CD14-positive monocyte (primary cell): ENCODE measurements at regions not wholly inside any gene's neighbourhood (a gene's known extent, or its start where the extent isn't known, plus 50 kb on each side); places are given as distances from the start of the nearest gene placed in this dataset.

ENCODE experiments used
- DNase-seq, 3 donors: peaks; one replicate each; pipeline ENCODE4 v3.0.0-alpha.2; 2011 to 2022
- H2AFZ ChIP-seq: 2 replicates; pipeline ENCODE4 v1.6.0; 2012; ENCODE audit warnings: mild to moderate bottlenecking, low read depth, low read length, inconsistent platforms; ENCODE audit not compliant: insufficient read depth, poor library complexity, severe bottlenecking
- H3K27ac ChIP-seq, 2 donors: 1 replicate in 1 of 2; 2 replicates in 1 of 2; pipeline ENCODE4 v1.5.1; 2012 to 2013; ENCODE audit warnings: low read length in 2 of 2, control low read depth in 1 of 2, inconsistent platforms in 1 of 2, low read depth in 1 of 2, mild to moderate bottlenecking in 1 of 2
- H3K27me3 ChIP-seq, 2 donors: one replicate each; pipeline versions ENCODE4 v1.6.0 to v1.6.1; 2011 to 2013; ENCODE audit warnings: low read length in 2 of 2; ENCODE audit not compliant: control insufficient read depth in 2 of 2, insufficient read depth in 2 of 2
- H3K36me3 ChIP-seq, 2 donors: replicated peaks in 1 of 2; 1 replicate in 1 of 2; 2 replicates in 1 of 2; pipeline versions ENCODE4 v1.5.1 to v1.6.1; 2012 to 2013; ENCODE audit warnings: low read length in 2 of 2, control low read depth in 1 of 2, inconsistent platforms in 1 of 2, mild to moderate bottlenecking in 1 of 2; ENCODE audit not compliant: insufficient read depth in 2 of 2, control insufficient read depth in 1 of 2
- H3K4me1 ChIP-seq, 2 donors: 1 replicate in 1 of 2; 2 replicates in 1 of 2; pipeline versions ENCODE4 v1.5.1 to v1.6.1; 2012 to 2013; ENCODE audit warnings: low read length in 2 of 2, control low read depth in 1 of 2, inconsistent platforms in 1 of 2, mild to moderate bottlenecking in 1 of 2, moderate library complexity in 1 of 2; ENCODE audit not compliant: insufficient read depth in 2 of 2, control insufficient read depth in 1 of 2
- H3K4me2 ChIP-seq: replicated peaks from 2 replicates; pipeline ENCODE3; 2012; ENCODE audit warnings: low read length, moderate library complexity, mild to moderate bottlenecking; ENCODE audit not compliant: poor library complexity, severe bottlenecking; ENCODE audit errors: extremely low read depth
- H3K4me3 ChIP-seq, 3 experiments: fragments of 200-600 bp in 1 of 3; sonication (generic) in 1 of 3; replicated peaks in 1 of 3; 1 replicate in 2 of 3; 2 replicates in 1 of 3; pipeline ENCODE4 v1.5.1; 2011 to 2013; ENCODE audit warnings: low read length in 3 of 3, mild to moderate bottlenecking in 3 of 3, control low read depth in 2 of 3, low read depth in 2 of 3, inconsistent platforms in 1 of 3, moderate library complexity in 1 of 3
- H3K79me2 ChIP-seq: 2 replicates; pipeline ENCODE4 v1.6.0; 2012; ENCODE audit warnings: mild to moderate bottlenecking, control low read depth, inconsistent platforms, low read length, moderate library complexity; ENCODE audit not compliant: insufficient read depth
- H3K9ac ChIP-seq: 2 replicates; pipeline ENCODE4 v1.6.0; 2017; ENCODE audit warnings: low read length, mild to moderate bottlenecking; ENCODE audit not compliant: insufficient read depth, poor library complexity, severe bottlenecking
- H3K9me3 ChIP-seq, 2 donors: replicated peaks in 1 of 2; 1 replicate in 1 of 2; 2 replicates in 1 of 2; pipeline versions ENCODE4 v1.5.1 to v1.6.1; 2012 to 2013; ENCODE audit warnings: low read length in 2 of 2, control low read depth in 1 of 2; ENCODE audit not compliant: control insufficient read depth in 1 of 2, insufficient read depth in 1 of 2
- H4K20me1 ChIP-seq: 2 replicates; pipeline ENCODE4 v1.6.0; 2012; ENCODE audit warnings: mild to moderate bottlenecking, low read length, control low read depth, moderate library complexity; ENCODE audit not compliant: insufficient read depth
- H3K27ac Mint-ChIP-seq, 7 donors: one replicate each; pipeline ENCODE4 v1.8.0; 2020; ENCODE audit warnings: mild to moderate bottlenecking in 7 of 7, mixed read lengths in 7 of 7, moderate library complexity in 6 of 7, inconsistent platforms in 2 of 7
- H3K27me3 Mint-ChIP-seq, 3 donors: one replicate each; pipeline ENCODE4 v1.8.0; 2021 to 2022; ENCODE audit warnings: low read depth in 3 of 3, mild to moderate bottlenecking in 3 of 3, mixed read lengths in 3 of 3, moderate library complexity in 3 of 3, inconsistent platforms in 1 of 3
- H3K36me3 Mint-ChIP-seq, 2 donors: one replicate each; pipeline ENCODE4 v1.8.0; 2020; ENCODE audit warnings: mixed read lengths in 2 of 2, inconsistent platforms in 1 of 2, mild to moderate bottlenecking in 1 of 2
- H3K4me1 Mint-ChIP-seq: one replicate; pipeline ENCODE4 v1.8.0; 2020; ENCODE audit warnings: mild to moderate bottlenecking, mixed read lengths
- H3K4me3 Mint-ChIP-seq, 2 donors: one replicate each; pipeline ENCODE4 v1.8.0; 2020; ENCODE audit warnings: mild to moderate bottlenecking in 2 of 2, mixed read lengths in 2 of 2, moderate library complexity in 1 of 2
- H3K9me3 Mint-ChIP-seq, 7 donors: one replicate each; pipeline ENCODE4 v1.8.0; 2020 to 2022; ENCODE audit warnings: mixed read lengths in 7 of 7, mild to moderate bottlenecking in 6 of 7, moderate library complexity in 6 of 7, inconsistent platforms in 2 of 7
- CTCF ChIP-seq: fragments of 200-600 bp; IDR thresholded peaks from one replicate; pipeline ENCODE4 v1.8.0; 2022; ENCODE audit warnings: antibody characterized with exemption, mild to moderate bottlenecking
- WGBS: methylation state at CpG from one replicate; pipeline ENCODE4 v1.1.5; 2013; ENCODE audit warnings: missing lambda C conversion rate; ENCODE audit not compliant: insufficient coverage; 5-methylcytosine and 5-hydroxymethylcytosine counted together
- intact Hi-C, 2 donors: fragments of 100-400 bp; cut with micrococcal nuclease; formaldehyde crosslinking; loops; one replicate each; pipeline versions ENCODE4 v1.15.0 to v1.15.1; 2023

GRCh38 chr20:1804554-1804956 is 90.7 kb upstream of the SIRPA start:
- H3K9me3 ChIP-seq = no peaks in the 10 kb centered on the region
- intact Hi-C loops = loop anchor here (5.0 kb wide), 3 partner anchors 38 to 68 kb away; no protein-coding TSS in a partner anchor
- H3K27me3 Mint-ChIP-seq = peaks cover 0 to 1% (median under 1%) of the 10 kb centered on the region in 3 donors
- peaks cover 8% of the 10 kb centered on the region for H3K79me2 ChIP-seq
- DNase-seq = peak in 1 of 3 donors; percentile 37
- peak overlapping the region; percentile 7 for H2AFZ ChIP-seq
- peak overlapping the region in 1 of 2 donors; percentile 90 for H3K4me3 Mint-ChIP-seq
- WGBS = 44% methylated on average over 4 of the region's 4 CpGs
- H3K27ac Mint-ChIP-seq = peak overlapping the region; percentile 91 to 97 (median 95)
- H3K27me3 ChIP-seq = no peaks in the 10 kb centered on the region
- H3K4me1 ChIP-seq = peaks cover 56 to 70% of the 10 kb centered on the region in 2 donors
- H4K20me1 ChIP-seq = no peaks in the 10 kb centered on the region
- H3K9ac ChIP-seq = peak overlapping the region; percentile 95
- H3K36me3 Mint-ChIP-seq = peaks cover 12 to 16% of the 10 kb centered on the region in 2 donors
- peak overlapping the region; percentile 83 for H3K4me2 ChIP-seq
- peaks cover 0 to 5% (median 0%) of the 10 kb centered on the region in 7 donors for H3K9me3 Mint-ChIP-seq
- peaks cover 0 to 5% of the 10 kb centered on the region in 2 donors for H3K36me3 ChIP-seq
- peaks cover 65% of the 10 kb centered on the region for H3K4me1 Mint-ChIP-seq
- peak overlapping the region in 1 of 3 experiments; percentile 78 for H3K4me3 ChIP-seq
- TF ChIP-seq CTCF = no peak
- H3K27ac ChIP-seq = peak overlapping the region; percentile 86 to 95

DNA sequence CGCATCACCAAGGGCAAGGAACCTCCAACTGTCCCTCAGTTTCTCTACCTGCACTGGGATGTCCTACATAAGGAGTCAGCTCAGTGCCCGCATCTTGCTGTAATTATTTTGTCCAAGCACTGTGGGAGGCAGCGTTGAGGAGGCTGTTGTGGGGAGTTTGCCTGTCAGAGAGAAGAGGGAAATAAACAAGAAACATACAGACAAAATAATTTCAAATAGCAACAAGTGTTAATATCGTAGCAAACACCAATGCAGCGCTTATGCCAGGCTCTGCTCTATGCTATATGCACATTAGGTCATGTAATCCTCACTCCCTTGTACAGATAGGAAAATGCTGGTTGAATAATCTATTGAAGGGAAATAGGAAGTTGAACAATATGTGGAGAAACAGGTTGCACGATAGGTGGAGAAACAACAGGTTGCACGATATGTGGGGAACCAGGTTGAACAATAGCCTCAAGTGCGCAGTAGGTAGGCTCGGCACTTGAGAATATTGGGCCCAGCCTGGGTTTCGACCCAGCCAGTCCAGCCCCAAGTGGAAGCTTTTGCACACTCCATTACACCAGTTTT is 91.2 kb upstream of the SIRPA start:
- H3K4me1 ChIP-seq = peaks cover 56 to 66% of the 10 kb centered on the region in 2 donors
- Mint-ChIP-seq H3K36me3 (peaks cover 11 to 14% of the 10 kb centered on the region in 2 donors), H3K4me3 (peak overlapping the region; percentile 73 to 90), H3K27me3 (peaks cover 0 to 1% (median 0%) of the 10 kb centered on the region in 3 donors), H3K9me3 (peaks cover 0 to 5% (median 0%) of the 10 kb centered on the region in 7 donors), H3K4me1 (peaks cover 62% of the 10 kb centered on the region), H3K27ac (peak overlapping the region; percentile 91 to 97 (median 95))
- no peaks in the 10 kb centered on the region for H3K9me3 ChIP-seq
- WGBS = 40% methylated on average over 3 of the region's 10 CpGs
- H3K27me3 ChIP-seq = no peaks in the 10 kb centered on the region
- no peak for TF ChIP-seq CTCF
- H3K27ac ChIP-seq = peak overlapping the region; percentile 86 to 95
- H2AFZ ChIP-seq = peak overlapping the region; percentile 50
- intact Hi-C loops = loop anchor here (2.0 to 5.0 kb wide), 4 partner anchors 38 to 91 kb away; partner anchors contain the start of gene SIRPA (in 1 of the 2)
- H3K9ac ChIP-seq = peak overlapping the region; percentile 95
- peak overlapping the region; percentile 83 for H3K4me2 ChIP-seq
- peak in 1 of 3 donors; percentile 73 for DNase-seq
- peaks cover 8% of the 10 kb centered on the region for H3K79me2 ChIP-seq
- peak overlapping the region; percentile 55 to 78 (median 69) for H3K4me3 ChIP-seq
- H4K20me1 ChIP-seq = no peaks in the 10 kb centered on the region
- H3K36me3 ChIP-seq = peaks cover 0 to 5% of the 10 kb centered on the region in 2 donors
